NCI-H2081 (cell line): ENCODE measurements at regions not wholly inside any gene's neighbourhood (a gene's known extent, or its start where the extent isn't known, plus 50 kb on each side); places are given as distances from the start of the nearest gene placed in this dataset.

ENCODE experiments used
- DNase-seq, 2 experiments: peaks; one replicate each; lab custom pipeline; 2025; lab: John Stamatoyannopoulos, UW

GRCh38 chr9:82616545-82616944, 446.4 kb downstream of the RASEF start:
- no peak for DNase-seq

- DNase-seq, result peak; percentile 34 to 45
Measured at GRCh38 chr9:82621447-82621846, 441.5 kb downstream of the RASEF start.

DNA sequence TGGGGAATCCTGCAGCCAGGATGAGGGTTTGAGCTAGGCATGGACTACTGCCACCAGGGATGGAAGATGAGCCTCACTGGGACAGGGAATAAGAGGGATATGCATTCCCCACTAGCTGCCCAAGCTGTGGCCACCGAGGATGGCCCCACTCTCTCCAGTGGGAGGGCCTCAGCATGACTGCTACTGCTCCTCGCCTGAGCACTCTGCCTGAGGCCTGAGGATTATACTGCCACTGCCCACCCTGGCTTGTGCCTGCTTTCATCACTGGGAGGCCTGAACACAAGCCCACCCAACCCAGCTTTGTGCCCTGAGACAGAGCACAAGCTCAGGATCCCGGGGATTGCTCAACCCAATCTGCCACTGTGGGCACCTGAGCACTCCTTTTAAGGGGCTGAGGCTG, 425.6 kb downstream of the RASEF start:
- DNase-seq, result no peak

DNA sequence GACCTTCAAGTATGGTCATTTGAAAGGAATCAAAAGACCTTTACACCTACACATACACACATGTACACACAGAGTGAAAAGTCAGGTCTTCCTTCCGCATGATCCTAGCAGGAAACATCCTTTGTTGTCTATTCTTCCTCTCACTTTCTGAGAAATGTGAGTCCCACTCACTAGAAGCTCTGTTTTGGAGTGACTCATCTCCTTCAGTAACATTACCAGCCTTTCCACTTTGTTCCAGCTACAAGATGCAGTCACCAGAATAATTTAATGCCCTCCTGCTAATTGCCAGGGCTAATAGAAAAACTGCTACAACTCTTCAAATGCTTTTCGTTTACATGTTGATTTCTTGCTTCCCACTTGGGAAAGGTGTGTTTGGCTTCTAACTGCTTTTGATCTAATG, 417.3 kb downstream of the RASEF start:
- no peak for DNase-seq

DNA sequence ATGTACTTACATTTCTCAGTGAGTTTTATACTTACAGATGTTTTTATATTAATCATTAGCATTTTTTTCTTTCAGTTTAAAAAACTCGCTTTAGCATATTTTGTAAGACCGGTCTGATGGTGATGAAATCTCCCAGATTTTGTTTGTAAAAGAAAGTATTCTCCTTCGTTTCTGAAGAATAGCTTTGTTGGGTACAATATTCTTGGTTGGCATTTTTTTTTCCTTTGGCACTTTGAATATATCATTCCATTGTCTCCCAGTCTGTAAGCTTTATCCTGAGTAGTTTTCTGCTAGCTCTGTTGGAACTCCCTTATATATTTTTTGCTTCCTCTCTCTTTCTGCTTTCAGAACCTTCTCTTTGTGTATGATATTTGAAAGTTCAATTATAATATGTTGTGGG, 412.6 kb downstream of the RASEF start:
- no peak for DNase-seq

- DNase-seq, result no peak
Measured at GRCh38 chr9:82651474-82651873, 411.5 kb downstream of the RASEF start.

DNA sequence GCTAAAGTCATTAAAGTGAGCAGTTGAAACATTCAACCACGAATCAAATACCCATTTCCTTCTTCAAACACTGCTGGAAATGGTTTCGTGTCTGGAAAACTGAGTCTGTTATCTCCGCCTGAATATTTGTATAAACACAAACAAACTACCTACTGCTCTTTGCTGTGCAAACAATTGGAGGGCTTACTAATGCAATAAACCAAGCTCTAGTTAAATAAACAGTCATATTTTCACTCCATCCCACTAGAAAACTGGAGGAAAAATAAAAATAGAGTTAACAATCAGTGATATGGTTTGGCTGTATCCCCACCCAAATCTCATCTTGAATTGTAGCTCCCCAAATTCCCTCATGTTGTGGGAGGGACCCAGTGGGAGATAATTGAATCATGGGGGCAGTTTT, 397.6 kb downstream of the RASEF start:
- DNase-seq, result no peak

DNA sequence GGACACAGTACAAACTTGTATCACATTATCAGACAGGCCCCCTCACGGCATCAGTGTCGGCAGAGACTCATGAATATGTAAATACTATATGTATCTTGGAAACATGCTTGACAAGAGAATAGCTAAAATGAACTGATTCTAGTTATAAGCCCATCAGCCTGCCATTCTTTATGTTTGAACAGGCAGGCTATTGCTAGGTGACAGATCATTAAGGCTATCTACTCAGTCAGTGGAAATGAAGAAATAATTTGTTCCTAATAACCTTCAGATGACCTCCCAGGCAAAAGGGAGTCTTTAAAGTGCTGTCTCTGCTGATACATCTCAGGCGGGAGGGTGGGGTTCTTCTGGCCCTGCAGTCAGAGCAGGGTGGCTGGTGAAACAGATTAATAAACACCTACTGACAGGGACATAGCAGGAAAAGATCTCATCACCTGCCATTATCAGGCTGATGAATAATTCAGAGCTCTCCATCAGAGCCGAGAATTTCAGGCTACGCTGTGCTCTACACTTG, 394.2 kb downstream of the RASEF start:
- no peak for DNase-seq

DNA sequence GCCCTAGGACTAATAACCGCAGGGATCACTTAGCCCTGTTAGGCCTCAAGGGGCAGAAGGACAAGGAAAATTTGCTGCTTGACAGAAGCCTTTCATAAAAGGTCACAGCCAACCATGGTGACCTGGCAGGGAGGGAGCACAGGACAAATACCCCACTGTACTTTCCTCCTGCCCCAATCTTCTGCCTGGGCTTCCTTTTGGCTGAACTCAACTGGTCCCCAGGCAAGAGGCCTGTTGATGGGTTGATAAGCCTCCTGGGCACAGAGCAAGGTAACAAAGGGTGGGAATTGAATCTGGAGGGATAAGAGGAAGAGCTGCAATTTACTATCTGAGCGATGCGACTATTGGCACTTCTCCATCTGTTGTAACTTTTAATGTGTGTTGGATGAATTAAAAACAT, 392.9 kb downstream of the RASEF start:
- DNase-seq, result no peak

- no peak for DNase-seq
Measured at GRCh38 chr9:82670726-82671125, 392.2 kb downstream of the RASEF start.

- DNase-seq, result no peak
Measured at GRCh38 chr9:82673201-82673600, 389.7 kb downstream of the RASEF start.

GRCh38 chr9:82673919-82674318, 389.0 kb downstream of the RASEF start:
- no peak for DNase-seq

- DNase-seq, result no peak
Measured at GRCh38 chr9:82675102-82675501, 387.8 kb downstream of the RASEF start.

GRCh38 chr9:82675605-82676004, 387.3 kb downstream of the RASEF start:
- no peak for DNase-seq

DNA sequence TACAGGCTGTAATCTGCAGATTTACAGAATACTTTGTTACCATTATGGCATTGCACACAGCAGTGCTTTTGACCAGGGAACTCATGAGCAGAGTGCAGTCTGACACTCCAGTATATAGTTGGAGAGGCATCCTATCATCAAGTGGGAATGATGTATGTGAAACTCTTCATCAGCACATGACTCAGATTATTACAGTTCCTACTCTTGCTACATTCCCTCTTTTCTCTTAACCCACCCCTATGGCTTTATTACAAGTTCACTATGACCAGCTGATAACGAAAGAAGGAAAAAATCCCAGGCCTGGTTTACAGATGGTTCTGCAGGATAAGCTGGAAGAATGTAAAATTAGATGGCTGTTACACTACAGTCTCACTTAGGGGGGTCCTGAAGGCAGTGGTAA, 385.9 kb downstream of the RASEF start:
- no peak for DNase-seq

DNA sequence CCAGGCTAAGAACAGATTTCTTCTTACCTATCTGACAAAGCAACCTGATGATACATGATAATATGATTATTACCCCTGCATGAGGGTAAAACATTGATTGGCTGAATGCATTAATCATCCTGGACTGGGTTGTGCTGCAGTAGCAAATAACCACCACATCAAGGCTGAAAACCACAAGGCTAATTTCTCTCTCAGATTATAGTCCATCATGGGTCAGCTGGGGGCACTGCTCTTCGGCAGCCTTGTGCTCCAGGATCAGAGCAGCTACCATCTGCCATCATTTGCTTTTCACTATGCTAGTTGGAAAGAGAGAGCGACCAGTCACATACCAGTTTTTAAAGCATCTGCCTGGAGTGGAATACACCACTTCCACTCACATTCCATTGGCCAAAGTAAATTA, 383.5 kb downstream of the RASEF start:
- DNase-seq, result no peak

DNA sequence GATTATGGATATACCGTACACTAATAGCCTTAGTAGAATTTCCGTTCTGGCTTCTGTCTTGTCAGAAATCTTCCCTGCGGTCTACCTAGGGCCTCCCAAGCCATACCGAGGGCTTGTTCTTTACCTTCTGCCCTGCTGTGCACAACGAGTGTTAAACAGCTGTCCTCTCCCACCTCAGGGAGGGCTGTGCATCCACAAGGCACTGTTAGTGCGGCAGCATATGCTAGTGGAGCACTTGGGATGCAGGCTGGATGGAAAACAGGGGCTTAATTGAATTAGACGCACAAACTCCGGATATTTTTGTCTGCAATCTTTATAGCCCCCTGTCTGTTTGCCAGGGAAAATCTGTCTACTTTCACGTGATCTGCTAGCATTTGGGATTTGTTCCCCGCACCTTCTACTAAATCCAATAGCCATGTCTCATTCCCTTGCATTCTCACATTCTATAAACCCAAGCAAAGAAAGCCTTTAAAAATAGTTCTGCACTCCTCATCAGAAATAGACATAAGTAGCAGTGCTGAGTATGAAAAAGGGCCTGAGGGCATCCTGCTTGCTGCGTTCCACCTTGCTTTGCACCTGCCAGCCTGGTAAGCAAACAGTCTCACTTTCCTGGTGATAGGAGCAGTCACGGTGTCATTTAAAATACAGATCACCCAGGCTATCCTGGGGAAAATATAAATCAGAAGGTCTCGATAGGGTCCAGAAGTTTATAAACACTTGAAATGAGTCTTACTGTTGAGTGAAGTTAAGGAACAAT, 382.6 kb downstream of the RASEF start:
- DNase-seq, result peak in 1 of 2 experiments; percentile 37

GRCh38 chr9:82681809-82682208, 381.1 kb downstream of the RASEF start:
- no peak for DNase-seq

DNA sequence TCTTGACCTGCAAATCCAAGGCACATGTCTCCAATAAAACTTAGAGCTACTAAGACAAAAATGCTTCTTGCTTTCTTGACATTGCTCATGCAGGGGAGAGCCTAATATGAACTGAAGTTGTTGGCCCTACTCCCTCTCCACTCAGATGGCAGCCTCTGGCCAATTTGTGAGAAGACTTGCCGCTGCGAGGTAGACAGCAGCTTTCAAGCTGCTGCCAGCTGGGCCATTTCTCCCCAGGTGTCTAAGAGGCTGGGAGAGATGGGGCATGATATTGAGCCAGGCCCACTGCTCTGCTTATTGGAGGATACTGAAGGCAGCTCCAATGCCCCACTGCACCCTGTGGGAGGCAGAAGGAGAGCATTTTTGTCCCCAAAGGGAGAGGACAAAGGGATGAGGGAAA, 380.5 kb downstream of the RASEF start:
- no peak for DNase-seq

GRCh38 chr9:82695704-82696103, 367.2 kb downstream of the RASEF start:
- DNase-seq, result no peak

GRCh38 chr9:82706786-82707185, 356.2 kb downstream of the RASEF start:
- DNase-seq, result no peak

DNA sequence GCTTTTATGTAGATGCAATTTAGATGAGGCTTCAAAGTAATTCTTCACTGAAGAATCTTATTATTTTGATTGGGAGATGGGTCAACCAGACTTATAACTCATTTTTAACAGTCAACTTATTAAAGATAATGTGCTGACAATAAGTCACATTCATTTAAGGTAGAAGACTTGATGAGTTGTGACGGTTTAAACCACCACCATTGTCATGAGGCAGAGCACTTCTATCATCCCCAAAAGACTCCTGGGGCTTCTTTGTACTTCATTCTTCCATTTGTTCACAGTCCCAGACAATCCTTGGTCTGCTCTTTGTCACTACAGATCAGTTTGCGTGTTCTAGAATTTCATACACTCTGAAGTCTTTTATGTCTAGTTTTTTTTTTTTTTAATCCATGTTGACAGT, 346.1 kb downstream of the RASEF start:
- DNase-seq, result no peak

DNA sequence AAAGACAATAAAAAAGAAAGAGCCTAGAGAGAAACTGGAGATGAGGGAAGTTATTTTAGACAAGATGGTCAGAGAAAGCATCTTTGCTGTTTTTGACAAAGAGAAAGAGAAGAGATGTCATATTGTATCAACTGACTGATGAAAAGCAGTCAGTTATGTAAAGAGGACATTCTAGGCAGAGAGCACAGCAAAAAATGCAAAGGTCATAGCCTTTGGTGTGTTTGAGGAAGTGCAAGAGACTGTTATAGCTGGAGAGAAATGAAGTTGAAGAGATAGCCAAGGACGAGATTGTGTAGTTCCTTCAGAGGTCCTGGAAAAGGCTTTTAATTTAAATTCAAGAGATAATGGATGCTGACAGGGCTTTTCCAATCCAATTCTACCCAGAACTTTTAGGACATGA, 342.4 kb downstream of the RASEF start:
- no peak for DNase-seq

DNA sequence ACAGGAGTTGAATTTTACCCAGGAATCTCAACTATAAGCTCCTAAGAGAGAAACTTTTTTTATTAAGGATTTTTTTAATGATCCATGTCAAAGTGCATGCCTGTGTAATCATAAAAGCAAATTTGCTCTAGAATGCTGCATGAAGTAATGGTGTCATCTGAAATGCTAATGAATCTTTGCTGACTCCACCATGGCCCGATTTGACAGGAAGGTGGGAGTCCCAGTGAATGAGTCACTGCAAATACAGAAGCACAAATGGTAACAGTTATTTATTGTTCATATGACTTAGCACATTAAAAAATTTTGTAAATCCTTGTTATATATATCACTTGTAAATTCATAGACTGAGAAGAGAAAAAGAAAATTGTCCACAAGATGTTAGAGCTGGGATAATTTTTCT, 341.3 kb downstream of the RASEF start:
- no peak for DNase-seq
